HG03196 (cell line): ENCODE measurements at regions not wholly inside any gene's neighbourhood (a gene's known extent, or its start where the extent isn't known, plus 50 kb on each side); places are given as distances from the start of the nearest gene placed in this dataset.
A peak's percentile ranks its signal among the peaks of the same experiment; 100 is the strongest.
"Not testable (repeated sequence)": the region's sequence is repeated elsewhere in the genome, so short reads cannot be mapped to it uniquely, and the experiment has no call there.

Experiments used
- ATAC-seq: cut with Tn5 transposase; IDR thresholded peaks from one replicate; pipeline ENCODE4 v1.9.1; 2021; ENCODE audit not compliant: unreplicated experiment

GRCh38 chr7:142637240-142637639 lies 112.0 kb upstream of the PRSS1 start:
- no peak for ATAC-seq

GRCh38 chr7:142636751-142637150 lies 112.5 kb upstream of the PRSS1 start:
- no peak for ATAC-seq

- ATAC-seq = not testable (repeated sequence)
Measured at GRCh38 chr7:142636107-142636506, 113.2 kb upstream of the PRSS1 start.

GRCh38 chr7:142632271-142633134 lies 116.8 kb upstream of the PRSS1 start:
- peak; percentile 95 for ATAC-seq

GRCh38 chr7:142629588-142630260 lies 119.5 kb upstream of the PRSS1 start:
- no peak for ATAC-seq

- no peak for ATAC-seq
Measured at GRCh38 chr7:142628945-142629344, 120.3 kb upstream of the PRSS1 start.

- not testable (repeated sequence) for ATAC-seq
Measured at GRCh38 chr7:142627223-142627622, 122.0 kb upstream of the PRSS1 start.

GRCh38 chr7:142626420-142627035 lies 122.7 kb upstream of the PRSS1 start:
- peak; percentile 61 for ATAC-seq

- not testable (repeated sequence) for ATAC-seq
Measured at GRCh38 chr7:142625216-142625615, 124.1 kb upstream of the PRSS1 start.

- ATAC-seq = no peak
Measured at GRCh38 chr7:142620402-142620801, 128.9 kb upstream of the PRSS1 start.

- no peak for ATAC-seq
Measured at GRCh38 chr7:142618655-142619351, 130.5 kb upstream of the PRSS1 start.

- no peak for ATAC-seq
Measured at GRCh38 chr7:142616842-142617241, 132.4 kb upstream of the PRSS1 start.

GRCh38 chr7:142616121-142616643 lies 133.1 kb upstream of the PRSS1 start:
- ATAC-seq = no peak

- ATAC-seq = no peak
Measured at GRCh38 chr7:142615508-142615907, 133.8 kb upstream of the PRSS1 start.

GRCh38 chr7:142614116-142614515 lies 135.2 kb upstream of the PRSS1 start:
- no peak for ATAC-seq

GRCh38 chr7:142612237-142612881 lies 136.9 kb upstream of the PRSS1 start:
- ATAC-seq = no peak

GRCh38 chr7:142611566-142612236 lies 137.6 kb upstream of the PRSS1 start:
- no peak for ATAC-seq

GRCh38 chr7:142608630-142609428 lies 140.4 kb upstream of the PRSS1 start:
- ATAC-seq = no peak

- no peak for ATAC-seq
Measured at GRCh38 chr7:142607351-142607750, 141.9 kb upstream of the PRSS1 start.
